IMR-90 (cell line): ENCODE measurements at regions not wholly inside any gene's neighbourhood (a gene's known extent, or its start where the extent isn't known, plus 50 kb on each side); places are given as distances from the start of the nearest gene placed in this dataset.

Experiments
- ATAC-seq: fragments of 200-7000 bp; cut with Tn5 transposase; 2 replicates; pipeline ENCODE4 v1.9.1; 2020; ENCODE audit warnings: low read depth, mild to moderate bottlenecking, moderate library complexity
- BruUV-seq: library from RNA; stranded (reverse); fragments of 400-500 nt; replicated peaks from 2 replicates; lab custom pipeline; 2021; lab: Mats Ljungman, UMichigan
- CTCF ChIA-PET: fragments of 300-600 bp; formaldehyde crosslinking; extraction: SDS; loops from one replicate; lab custom pipeline; 2021; ENCODE audit warnings: antibody characterized with exemption; lab: Yijun Ruan, JAX
- POLR2A ChIA-PET: fragments of 300-600 bp; sonication (Branson Sonifier 250); formaldehyde crosslinking; loops from one replicate; lab custom pipeline; 2022; ENCODE audit warnings: antibody characterized with exemption; ENCODE audit not compliant: unreplicated experiment; lab: Charles Lee
- DNase-seq: peaks from one replicate; pipeline ENCODE4 v3.0.0; 2013
- H2AFZ ChIP-seq: replicated peaks from 2 replicates; pipeline ENCODE3; 2013; ENCODE audit warnings: low read length, mild to moderate bottlenecking; ENCODE audit not compliant: poor library complexity
- H2AK5ac ChIP-seq: 2 replicates; pipeline ENCODE4 v1.6.1; 2013; ENCODE audit warnings: low read depth, low read length, inconsistent platforms
- H2AK9ac ChIP-seq: replicated peaks from 2 replicates; pipeline ENCODE3; 2013; ENCODE audit warnings: mild to moderate bottlenecking, low read depth, low read length, moderate library complexity; ENCODE audit not compliant: poor library complexity
- H2BK120ac ChIP-seq: 2 replicates; pipeline ENCODE4 v1.6.1; 2013; ENCODE audit warnings: low read depth, low read length, inconsistent platforms
- H2BK15ac ChIP-seq: 3 replicates; pipeline ENCODE4 v1.6.1; 2013; ENCODE audit warnings: low read depth, low read length, inconsistent platforms
- H2BK20ac ChIP-seq: 2 replicates; pipeline ENCODE4 v1.6.1; 2013; ENCODE audit warnings: low read depth, mild to moderate bottlenecking, inconsistent platforms, low read length, moderate library complexity
- H2BK5ac ChIP-seq: 2 replicates; pipeline ENCODE4 v1.6.1; 2013; ENCODE audit warnings: mild to moderate bottlenecking, low read depth, low read length, inconsistent platforms; ENCODE audit not compliant: poor library complexity, severe bottlenecking
- H3K14ac ChIP-seq: replicated peaks from 2 replicates; pipeline ENCODE4 v1.6.1; 2013; ENCODE audit warnings: low read depth, low read length, inconsistent platforms
- H3K18ac ChIP-seq: 2 replicates; pipeline ENCODE4 v1.6.1; 2013; ENCODE audit warnings: low read depth, low read length, control low read depth
- H3K23ac ChIP-seq: 2 replicates; pipeline ENCODE4 v1.6.1; 2013; ENCODE audit warnings: low read depth, low read length, inconsistent platforms
- H3K27ac ChIP-seq: 2 replicates; pipeline ENCODE4 v1.5.1; 2013; ENCODE audit warnings: mild to moderate bottlenecking, control low read depth, low read length; ENCODE audit not compliant: insufficient read depth
- H3K27me3 ChIP-seq: 2 replicates; pipeline ENCODE4 v1.6.1; 2013; ENCODE audit warnings: low read length; ENCODE audit not compliant: control insufficient read depth, insufficient read depth
- H3K36me3 ChIP-seq: 2 replicates; pipeline ENCODE4 v1.6.1; 2013; ENCODE audit warnings: low read length, mixed read lengths; ENCODE audit not compliant: control insufficient read depth, insufficient read depth
- H3K4ac ChIP-seq: 2 replicates; pipeline ENCODE4 v1.6.1; 2013; ENCODE audit warnings: low read depth, low read length, inconsistent platforms
- H3K4me1 ChIP-seq: 2 replicates; pipeline ENCODE4 v1.6.1; 2013; ENCODE audit warnings: low read length, mixed read lengths; ENCODE audit not compliant: control insufficient read depth, insufficient read depth
- H3K4me2 ChIP-seq: 2 replicates; pipeline ENCODE4 v1.6.1; 2013; ENCODE audit warnings: low read depth, mild to moderate bottlenecking, control low read depth, low read length, moderate library complexity
- H3K4me3 ChIP-seq: 2 replicates; pipeline ENCODE4 v1.5.1; 2013; ENCODE audit warnings: low read depth, mild to moderate bottlenecking, control low read depth, low read length, moderate library complexity; ENCODE audit not compliant: insufficient read depth
- H3K56ac ChIP-seq: 2 replicates; pipeline ENCODE4 v1.6.1; 2013; ENCODE audit warnings: low read length, inconsistent platforms; ENCODE audit not compliant: insufficient read depth; ENCODE audit errors: extremely low read depth
- H3K79me1 ChIP-seq, 2 experiments: 2 replicates each; pipeline ENCODE4 v1.6.1; 2013; ENCODE audit warnings: low read length in 2 of 2, inconsistent platforms in 1 of 2, low read depth in 1 of 2
- H3K9ac ChIP-seq: 2 replicates; pipeline ENCODE4 v1.6.1; 2013; ENCODE audit warnings: low read depth, low read length, control low read depth
- H3K9me1 ChIP-seq: 2 replicates; pipeline ENCODE4 v1.6.1; 2013; ENCODE audit warnings: low read length, inconsistent platforms; ENCODE audit not compliant: insufficient read depth
- H3K9me3 ChIP-seq: 2 replicates; pipeline ENCODE4 v1.6.1; 2013; ENCODE audit warnings: low read length; ENCODE audit not compliant: control insufficient read depth, insufficient read depth
- H4K20me1 ChIP-seq: 2 replicates; pipeline ENCODE4 v1.6.1; 2013; ENCODE audit warnings: low read length, inconsistent platforms; ENCODE audit not compliant: insufficient read depth
- H4K5ac ChIP-seq: 2 replicates; pipeline ENCODE4 v1.6.1; 2013; ENCODE audit warnings: mild to moderate bottlenecking, low read depth, low read length, control low read depth
- H4K8ac ChIP-seq, 2 experiments: 2 replicates each; pipeline ENCODE4 v1.6.1; 2013; ENCODE audit warnings: low read depth in 2 of 2, low read length in 2 of 2, control low read depth in 1 of 2, inconsistent platforms in 1 of 2
- H4K91ac ChIP-seq: 2 replicates; pipeline ENCODE4 v1.6.1; 2013; ENCODE audit warnings: low read depth, low read length, inconsistent platforms; ENCODE audit not compliant: insufficient read depth
- BHLHE40 ChIP-seq: fragments of 150-350 bp; IDR thresholded peaks from 2 replicates; pipeline ENCODE4 v1.6.1; 2016; ENCODE audit warnings: mild to moderate bottlenecking, low read depth, low read length
- CTCF ChIP-seq: conservative IDR thresholded peaks from 2 replicates; pipeline ENCODE4 v1.5.1; 2012; ENCODE audit warnings: mild to moderate bottlenecking, low read depth, low read length, improper control_type of control experiment
- MAZ ChIP-seq: IDR thresholded peaks from 2 replicates; pipeline ENCODE4 v1.6.1; 2012; ENCODE audit warnings: low read depth, mild to moderate bottlenecking, low read length, improper control_type of control experiment, moderate library complexity, borderline replicate concordance
- RCOR1 ChIP-seq: IDR thresholded peaks from 2 replicates; pipeline ENCODE4 v1.6.1; 2012; ENCODE audit warnings: mild to moderate bottlenecking, low read length, improper control_type of control experiment; ENCODE audit not compliant: insufficient replicate concordance
- USF2 ChIP-seq: fragments of 150-350 bp; IDR thresholded peaks from 2 replicates; pipeline ENCODE4 v1.6.1; 2017; ENCODE audit warnings: mild to moderate bottlenecking, antibody characterized with exemption, low read length, low read depth
- WGBS, 2 experiments: methylation state at CpG; one replicate each; pipeline versions ENCODE4 v1.1.5 to v1.1.7; 2013; ENCODE audit warnings: missing lambda C conversion rate in 2 of 2; ENCODE audit not compliant: insufficient read length in 1 of 2; ENCODE audit errors: extremely low coverage in 2 of 2; 5-methylcytosine and 5-hydroxymethylcytosine counted together
- dilution Hi-C: fragments of 300-500 bp; cut with HindIII; formaldehyde crosslinking; loops from one replicate; pipeline ENCODE4 v1.14.3; 2018; ENCODE audit warnings: low sequenced_read_pairs; ENCODE audit not compliant: unreplicated experiment
- in situ Hi-C: fragments of 300-500 bp; cut with MboI; formaldehyde crosslinking; loops from 3 replicates; pipeline ENCODE4 v1.14.3; 2019; ENCODE audit warnings: low sequenced_read_pairs, inconsistent platforms, mixed read lengths
- intact Hi-C: fragments of 100-400 bp; cut with micrococcal nuclease; formaldehyde crosslinking; loops from 2 replicates; pipeline ENCODE4 v1.10.0; 2022

GRCh38 chr6:6872459-6873344 lies 235.1 kb upstream of the RREB1 start:
- no peak overlapping the region for H4K8ac ChIP-seq
- H3K4me2 ChIP-seq: no peak overlapping the region
- H4K5ac ChIP-seq: no peak overlapping the region
- no peak overlapping the region for H3K23ac ChIP-seq
- H4K20me1 ChIP-seq: no peaks in the 10 kb centered on the region
- 60% methylated on average over 1 of the region's 7 CpGs; no CpG with 5 or more reads in 1 of the 2 experiments for WGBS, 2 experiments
- no peak overlapping the region for H2BK20ac ChIP-seq
- no peak overlapping the region for H3K14ac ChIP-seq
- H3K4me3 ChIP-seq: no peak overlapping the region
- H4K91ac ChIP-seq: no peak overlapping the region
- no peak overlapping the region for H2AK9ac ChIP-seq
- intact Hi-C loops: no loop called here
- H2AK5ac ChIP-seq: no peak overlapping the region
- ChIA-PET CTCF (no interaction called here), POLR2A (no interaction called here)
- TF ChIP-seq BHLHE40 (no peak), CTCF (no peak), USF2 (no peak), RCOR1 (no peak), MAZ (no peak)
- DNase-seq (no peak), ATAC-seq (no peak)
- no peak overlapping the region for H3K56ac ChIP-seq
- H2BK15ac ChIP-seq: no peak overlapping the region
- no TSS peak for BruUV-seq
- no peaks in the 10 kb centered on the region for H3K4me1 ChIP-seq
- dilution Hi-C loops: no loop called here
- no peaks in the 10 kb centered on the region for H3K79me1 ChIP-seq
- H2BK120ac ChIP-seq: no peak overlapping the region
- H3K18ac ChIP-seq: no peak overlapping the region
- H3K36me3 ChIP-seq: no peaks in the 10 kb centered on the region
- in situ Hi-C loops: no loop called here
- H2AFZ ChIP-seq: no peak overlapping the region
- no peaks in the 10 kb centered on the region for H3K9me3 ChIP-seq
- no peaks in the 10 kb centered on the region for H3K27me3 ChIP-seq
- H3K4ac ChIP-seq: no peak overlapping the region
- no peaks in the 10 kb centered on the region for H3K9me1 ChIP-seq
- H3K9ac ChIP-seq: no peak overlapping the region
- H3K27ac ChIP-seq: no peak overlapping the region
- H2BK5ac ChIP-seq: no peak overlapping the region
